ENCODE measurements at regions not wholly inside any gene's neighbourhood (a gene's known extent, or its start where the extent isn't known, plus 50 kb on each side); places are given as distances from the start of the nearest gene placed in this dataset.
"Not testable (repeated sequence)": the region's sequence is repeated elsewhere in the genome, so short reads cannot be mapped to it uniquely, and the experiment has no call there.

DNA sequence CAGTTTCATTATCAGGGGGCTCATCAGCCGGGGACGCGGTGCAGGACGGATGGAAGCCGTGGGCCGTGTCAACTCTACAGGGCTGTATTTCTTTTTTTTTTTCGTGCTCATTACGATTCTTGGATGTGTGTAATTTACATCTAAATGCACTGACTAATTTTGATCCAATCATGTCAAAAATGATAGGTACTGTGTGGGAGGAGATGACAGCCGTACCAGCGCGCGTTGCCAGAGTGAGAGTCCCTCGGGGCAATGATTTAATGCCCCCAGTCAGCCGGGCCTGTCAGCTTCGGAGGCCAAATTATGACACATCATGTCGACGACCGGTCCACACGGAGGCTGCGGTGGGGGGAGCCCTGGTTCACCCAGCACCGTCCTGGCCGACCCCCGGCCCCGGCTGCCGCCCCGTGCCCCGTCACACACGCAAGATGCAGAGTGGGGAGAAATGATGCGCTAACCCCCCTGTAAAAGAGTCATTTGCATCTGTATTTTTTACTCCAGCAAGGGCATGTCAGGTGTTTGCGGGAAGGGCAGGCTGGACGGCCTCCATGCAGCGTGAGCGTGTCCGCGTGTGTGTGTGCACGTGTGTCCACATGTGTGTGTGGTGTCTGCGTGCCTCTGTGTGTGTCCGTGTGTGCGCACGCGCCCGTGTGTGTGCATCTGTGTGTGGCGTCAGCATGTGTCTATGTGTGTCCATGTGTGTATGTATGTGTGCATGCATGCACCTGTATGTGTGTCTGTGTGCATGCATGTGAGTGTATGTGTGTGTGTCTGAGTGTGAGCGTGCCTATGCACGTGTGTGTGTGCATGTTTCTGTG is 74.3 kb upstream of the PPP2R3B start:
- no peak overlapping the region for H3K4me3 ChIP-seq (ENCODE audit: low read length)
- no peak for DNase-seq (ENCODE audit: low read depth, low spot score)

DNA sequence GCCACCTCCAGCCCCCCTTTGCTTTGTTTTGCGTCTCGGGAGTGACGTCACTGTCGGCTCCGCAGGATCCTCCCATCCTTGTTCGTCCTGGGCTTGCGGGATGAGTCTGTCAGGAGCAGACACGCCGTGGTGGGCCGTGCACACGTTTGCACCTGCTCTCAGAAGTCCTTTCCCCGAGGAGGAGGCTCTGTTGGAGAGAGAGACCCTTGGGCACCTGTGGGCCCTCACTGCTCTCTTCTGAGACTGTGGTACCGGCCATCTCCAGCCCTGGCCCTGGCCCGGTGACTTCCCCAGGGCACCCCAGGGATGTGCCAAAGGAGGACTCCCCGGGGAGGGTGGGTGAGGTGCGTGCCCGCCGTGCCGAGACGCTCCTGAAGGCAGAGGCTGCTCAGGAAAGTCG is 76.1 kb upstream of the PPP2R3B start:
- no peak overlapping the region for H3K4me3 ChIP-seq (ENCODE audit: low read length)

DNA sequence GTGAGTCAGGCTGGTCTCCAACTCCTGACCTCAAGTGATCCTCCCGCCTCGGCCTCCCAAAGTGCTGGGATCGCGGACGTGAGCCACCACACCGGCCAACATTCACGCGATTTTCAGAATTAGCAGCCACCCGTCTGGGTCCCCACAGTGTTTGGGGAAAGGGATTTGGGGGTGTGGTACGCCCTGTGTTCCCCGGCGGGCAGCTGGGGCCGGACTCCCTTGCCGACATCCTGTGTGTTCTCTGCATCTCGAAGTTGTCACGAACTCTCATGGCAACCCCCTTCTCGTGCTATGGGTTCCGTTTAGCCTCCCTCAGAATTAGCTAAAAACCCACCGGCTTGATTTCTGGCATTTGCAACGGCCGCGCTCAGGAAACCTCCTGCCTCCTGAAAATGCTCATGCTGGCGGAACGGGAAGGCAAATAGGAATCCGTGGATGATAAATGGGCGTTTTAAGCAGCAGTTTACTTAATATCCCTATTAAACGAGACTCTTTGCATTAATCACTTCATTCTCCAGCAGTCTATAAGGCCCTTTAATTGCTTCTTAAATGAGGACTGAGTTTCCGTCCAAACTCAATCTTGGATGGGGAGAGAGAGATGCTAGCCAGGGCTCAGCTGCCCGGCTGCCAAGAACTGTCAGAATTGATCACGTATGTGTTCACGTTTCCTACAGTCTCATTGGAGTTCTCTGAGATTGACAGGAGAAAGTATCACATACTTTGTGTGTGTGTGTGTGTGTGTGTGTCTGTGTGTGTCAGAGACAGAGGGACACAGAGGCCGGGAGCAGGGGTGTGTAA is 78.9 kb upstream of the PPP2R3B start:
- no peak overlapping the region for H3K4me3 ChIP-seq (ENCODE audit: low read length)
- no peak for DNase-seq (ENCODE audit: low read depth, low spot score)

More for the DNA sequence above, 76.1 kb upstream of the PPP2R3B start:
- DNase-seq (ENCODE audit: low read depth, low spot score) = no peak

DNA sequence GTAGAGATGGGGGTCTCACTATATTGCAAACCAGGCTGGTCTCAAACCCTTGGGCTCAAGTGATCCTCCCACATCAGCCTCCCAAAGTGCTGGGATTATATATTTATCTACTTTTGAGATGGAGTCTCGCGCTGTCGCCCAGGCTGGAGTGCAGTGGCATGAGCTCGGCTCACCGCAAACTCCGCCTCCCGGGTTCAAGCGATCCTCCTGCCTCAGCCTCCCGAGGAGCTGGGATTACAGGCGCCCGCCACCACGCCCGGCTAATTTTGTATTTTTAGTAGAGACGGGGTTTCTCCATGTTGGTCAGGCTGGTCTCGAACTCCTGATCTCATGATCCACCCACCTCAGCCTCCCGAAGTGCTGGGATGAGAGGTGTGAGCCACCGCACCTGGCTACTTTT is 80.1 kb upstream of the PPP2R3B start:
- DNase-seq (ENCODE audit: low read depth, low spot score); H3K4me3 ChIP-seq (ENCODE audit: low read length): not testable (repeated sequence)

DNA sequence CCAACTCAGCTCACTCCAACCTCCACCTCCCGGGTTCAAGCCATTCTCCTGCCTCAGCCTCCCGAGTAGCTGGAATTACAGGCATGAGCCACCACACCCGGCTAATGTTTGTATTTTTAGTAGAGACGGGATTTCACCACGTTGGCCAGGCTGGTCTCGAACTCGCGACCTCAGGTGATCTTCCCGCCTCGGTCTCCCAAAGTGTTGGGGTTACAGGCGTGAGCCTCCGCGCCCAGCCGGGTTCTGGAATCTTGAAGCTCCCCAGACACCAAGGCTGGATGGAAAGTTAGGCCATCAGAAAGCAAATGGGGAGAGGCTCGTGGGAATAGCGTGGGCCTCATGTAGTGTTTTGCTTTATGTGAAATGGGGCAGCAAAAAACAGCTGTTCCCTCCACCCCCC is 81.0 kb upstream of the PPP2R3B start:
- not testable (repeated sequence) for DNase-seq (ENCODE audit: low read depth, low spot score)

DNA sequence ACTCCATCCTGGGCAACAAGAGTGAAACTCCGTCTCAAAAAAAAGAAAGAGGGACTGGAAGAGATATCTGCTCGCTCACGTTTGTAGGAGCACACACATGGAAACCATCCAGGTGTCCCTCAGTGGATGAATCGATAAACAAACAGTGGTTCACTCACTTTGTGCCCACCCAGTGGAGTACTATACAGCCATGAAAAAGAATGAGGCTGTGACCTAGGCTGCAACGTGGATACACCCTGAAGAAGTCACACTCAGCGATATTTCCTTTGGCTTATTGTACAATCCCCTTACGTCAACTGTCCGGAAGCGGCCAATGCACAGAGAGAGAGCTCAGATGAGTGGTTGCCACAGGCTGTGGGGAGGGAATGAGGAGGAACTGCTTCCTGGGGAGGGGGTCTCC is 82.3 kb upstream of the PPP2R3B start:
- no peak for DNase-seq (ENCODE audit: low read depth, low spot score)
- no peak overlapping the region for H3K4me3 ChIP-seq (ENCODE audit: low read length)

More for the DNA sequence above, 81.0 kb upstream of the PPP2R3B start:
- H3K4me3 ChIP-seq (ENCODE audit: low read length) = not testable (repeated sequence)

DNA sequence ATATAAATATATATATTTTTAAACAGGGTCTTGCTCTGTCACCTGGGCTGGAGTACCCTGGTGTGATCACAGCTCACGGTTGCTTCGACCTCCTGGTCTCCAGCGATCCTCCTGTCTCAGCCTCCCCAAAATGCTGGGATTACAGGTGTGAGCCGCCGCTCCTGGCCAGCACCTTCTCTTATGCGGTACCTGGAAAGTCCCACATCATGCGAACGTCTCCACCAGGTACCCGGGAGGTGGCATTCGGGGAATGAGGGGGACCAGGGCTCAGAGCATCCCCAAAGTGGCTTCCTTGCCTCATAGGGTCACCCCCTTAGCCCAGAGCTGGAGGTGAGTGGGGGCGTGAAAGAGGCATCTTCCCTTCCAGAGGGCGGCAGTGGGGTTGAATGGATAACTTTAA is 84.0 kb upstream of the PPP2R3B start:
- DNase-seq (ENCODE audit: low read depth, low spot score) = no peak
- H3K4me3 ChIP-seq (ENCODE audit: low read length) = no peak overlapping the region

DNA sequence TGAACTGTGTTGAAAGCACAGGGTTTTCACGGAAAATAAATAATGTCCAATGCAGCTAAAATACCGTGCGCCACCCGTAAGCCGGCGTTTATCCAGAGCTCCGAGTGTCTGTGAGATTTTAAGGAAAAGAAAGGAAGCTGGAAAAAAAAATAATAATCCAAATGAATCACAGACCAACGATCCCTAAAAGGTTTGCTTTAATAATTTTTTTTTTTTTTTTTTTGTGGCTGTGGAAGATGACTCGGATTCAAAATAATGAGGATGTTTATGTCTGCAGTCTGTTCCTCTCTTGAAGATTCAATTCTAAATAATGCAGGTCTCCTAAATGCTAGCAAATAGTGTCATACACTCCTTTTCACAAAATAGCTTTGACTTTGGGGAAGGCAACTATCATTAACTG is 84.6 kb upstream of the PPP2R3B start:
- DNase-seq (ENCODE audit: low read depth, low spot score) = no peak
- no peak overlapping the region for H3K4me3 ChIP-seq (ENCODE audit: low read length)

DNA sequence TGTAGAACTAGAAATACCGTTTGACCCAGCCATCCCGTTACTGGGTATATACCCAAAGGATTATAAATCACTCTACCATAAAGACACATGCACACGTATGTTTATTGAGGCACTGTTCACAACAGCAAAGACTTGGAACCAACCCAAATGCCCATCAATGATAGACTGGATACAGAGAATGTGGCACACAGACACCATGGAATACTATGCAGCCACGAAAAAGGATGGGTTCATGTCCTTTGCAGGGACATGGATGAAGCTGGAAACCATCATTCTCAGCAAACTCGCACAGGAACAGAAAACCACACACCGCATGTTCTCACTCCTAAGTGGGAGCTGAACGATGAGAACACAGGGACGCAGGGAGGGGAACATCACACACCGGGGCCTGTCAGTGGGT is 85.6 kb upstream of the PPP2R3B start:
- not testable (repeated sequence) for DNase-seq (ENCODE audit: low read depth, low spot score); H3K4me3 ChIP-seq (ENCODE audit: low read length)

DNA sequence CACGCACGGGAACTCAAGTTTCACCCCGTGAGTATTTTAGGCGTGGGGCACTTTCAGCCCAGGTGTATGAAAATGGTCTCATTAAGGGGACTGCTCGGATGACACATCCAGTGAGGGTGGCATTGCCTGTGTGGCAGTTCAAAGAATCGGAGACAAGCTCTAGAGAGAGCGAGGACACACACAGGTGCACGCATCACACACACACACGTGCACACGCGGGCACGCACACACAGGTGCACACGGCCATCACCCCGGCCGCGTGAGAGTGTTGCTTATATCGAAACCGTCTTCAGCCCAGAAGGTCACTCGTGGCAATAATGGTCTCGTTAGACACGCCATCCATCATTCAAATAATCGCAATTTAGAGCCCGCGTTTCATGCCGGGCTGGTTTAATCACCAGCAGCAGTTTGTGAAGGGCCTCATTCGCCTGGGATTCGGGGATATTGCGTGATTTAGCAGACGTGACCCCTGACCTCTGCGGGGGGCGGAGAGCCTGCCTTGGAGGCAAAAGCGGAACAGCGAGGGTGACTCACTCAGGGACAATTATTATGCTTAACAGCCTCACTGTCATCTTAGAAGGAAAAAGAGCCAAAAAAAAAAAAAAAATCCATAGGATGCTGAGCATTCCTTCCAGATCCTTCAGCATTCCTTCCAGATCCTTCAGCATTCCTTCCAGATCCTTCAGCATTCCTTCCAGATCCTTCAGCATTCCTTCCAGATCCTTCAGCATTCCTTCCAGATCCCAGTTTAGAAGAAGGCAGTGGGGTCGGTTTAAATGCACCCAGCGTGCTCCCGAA is 89.4 kb upstream of the PPP2R3B start:
- no peak for DNase-seq (ENCODE audit: low read depth, low spot score)
- no peak overlapping the region for H3K4me3 ChIP-seq (ENCODE audit: low read length)

DNA sequence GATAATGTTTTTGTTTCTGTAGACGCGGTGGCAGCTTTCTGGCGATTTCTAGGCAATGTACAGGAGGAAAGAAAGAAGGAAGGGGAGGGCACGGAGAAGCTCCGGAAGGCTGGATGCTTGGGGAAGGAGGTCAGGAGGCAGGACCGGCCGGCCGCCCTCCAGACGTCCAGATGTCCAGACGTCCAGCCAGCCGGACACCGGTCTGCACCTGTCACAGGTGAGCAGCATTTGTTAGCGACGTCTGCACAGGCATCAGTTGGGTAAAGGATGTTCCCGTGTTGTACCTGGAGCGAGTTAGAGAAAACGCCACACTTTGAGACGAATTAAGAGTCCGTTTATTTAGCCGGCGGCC is 90.0 kb upstream of the PPP2R3B start:
- H3K4me3 ChIP-seq (ENCODE audit: low read length) = no peak overlapping the region
- no peak for DNase-seq (ENCODE audit: low read depth, low spot score)

DNA sequence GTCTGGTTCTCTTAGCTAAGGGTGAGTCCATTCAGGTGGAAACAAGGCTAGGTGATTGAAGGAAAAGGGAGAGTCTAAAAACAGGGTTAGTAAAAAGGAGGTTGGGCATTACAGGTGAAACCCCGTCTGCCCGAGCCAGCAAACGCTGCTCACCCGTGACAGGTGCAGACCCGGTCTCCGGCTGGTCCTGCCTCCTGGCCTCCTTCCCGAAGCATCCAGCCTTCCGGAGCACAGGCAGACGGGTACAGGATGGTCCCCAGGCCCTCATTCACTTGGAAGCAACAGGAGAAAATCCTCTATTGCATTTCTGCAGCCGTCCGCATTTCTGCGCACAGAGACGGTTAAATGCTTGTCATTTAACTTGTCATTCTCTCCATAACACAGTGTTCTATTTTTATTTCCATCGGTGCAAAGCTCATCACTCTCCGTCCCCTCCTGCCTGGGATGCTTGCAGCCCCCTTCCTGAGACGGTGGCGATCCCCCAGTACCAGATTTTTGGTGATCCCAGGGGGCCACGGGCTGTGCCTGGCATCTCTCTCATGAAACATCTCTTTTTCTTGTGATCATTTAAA is 90.8 kb upstream of the PPP2R3B start:
- DNase-seq (ENCODE audit: low read depth, low spot score) = no peak
- no peak overlapping the region for H3K4me3 ChIP-seq (ENCODE audit: low read length)

DNA sequence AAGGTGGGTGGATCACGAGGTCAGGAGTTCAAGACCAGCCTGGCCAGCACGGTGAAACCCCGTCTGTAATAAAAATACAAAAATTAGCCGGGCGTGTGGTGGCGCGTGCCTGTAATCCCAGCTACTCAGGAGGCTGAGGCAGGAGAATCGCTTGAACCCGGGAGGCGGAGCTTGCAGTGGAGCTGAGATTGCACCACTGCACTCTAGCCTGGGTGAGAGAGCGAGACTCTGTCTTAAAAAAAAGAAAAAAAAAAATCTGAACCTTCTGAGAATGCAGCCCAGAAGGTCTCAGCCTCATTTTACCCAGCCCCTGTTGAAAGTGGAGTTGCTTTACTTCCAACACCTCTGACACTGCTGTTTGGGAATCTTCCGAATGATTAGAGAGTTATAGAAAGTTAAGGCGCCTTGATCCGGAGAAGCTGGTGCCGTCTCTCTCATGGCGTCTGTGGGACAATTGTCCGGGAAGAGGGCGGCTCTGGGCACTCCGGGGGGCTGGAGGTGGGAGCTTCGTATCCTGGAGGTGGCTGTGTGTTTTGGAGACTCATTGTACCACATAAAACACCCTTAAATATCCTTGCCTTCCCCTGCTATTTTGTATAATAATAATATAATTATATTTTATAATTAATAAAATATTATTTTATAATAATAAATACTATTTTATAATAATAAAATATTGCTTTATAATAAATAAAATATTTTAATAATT is 92.7 kb upstream of the PPP2R3B start:
- no peak overlapping the region for H3K4me3 ChIP-seq (ENCODE audit: low read length)
- no peak for DNase-seq (ENCODE audit: low read depth, low spot score)

DNA sequence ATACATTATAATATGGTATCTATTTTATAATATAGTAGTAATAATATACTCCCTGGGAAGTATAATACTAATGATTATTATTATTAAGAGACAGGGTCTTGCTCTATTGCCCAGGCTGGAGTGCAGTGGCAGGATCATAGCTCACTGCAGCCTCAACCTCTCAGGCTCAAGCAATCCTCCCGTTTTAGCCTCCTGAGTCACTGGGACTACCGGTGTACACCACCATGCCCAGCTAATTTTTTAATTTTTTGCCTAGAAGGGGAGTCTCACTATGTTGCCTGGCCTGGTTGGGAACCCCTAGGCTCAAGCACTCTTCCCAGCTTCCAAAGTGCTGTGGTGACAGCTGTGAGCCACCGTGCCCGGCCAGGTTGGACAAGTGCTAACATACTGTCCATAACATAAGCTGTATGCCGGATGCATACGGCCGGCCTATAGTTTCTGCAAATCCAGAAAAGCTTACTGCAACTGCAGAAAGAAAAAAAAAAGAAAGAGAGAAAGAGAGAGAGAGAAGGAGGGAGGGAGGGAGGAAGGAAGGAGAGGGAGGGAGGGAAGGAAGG is 94.2 kb upstream of the PPP2R3B start:
- H3K4me3 ChIP-seq (ENCODE audit: low read length) = no peak overlapping the region
- DNase-seq (ENCODE audit: low read depth, low spot score) = no peak

DNA sequence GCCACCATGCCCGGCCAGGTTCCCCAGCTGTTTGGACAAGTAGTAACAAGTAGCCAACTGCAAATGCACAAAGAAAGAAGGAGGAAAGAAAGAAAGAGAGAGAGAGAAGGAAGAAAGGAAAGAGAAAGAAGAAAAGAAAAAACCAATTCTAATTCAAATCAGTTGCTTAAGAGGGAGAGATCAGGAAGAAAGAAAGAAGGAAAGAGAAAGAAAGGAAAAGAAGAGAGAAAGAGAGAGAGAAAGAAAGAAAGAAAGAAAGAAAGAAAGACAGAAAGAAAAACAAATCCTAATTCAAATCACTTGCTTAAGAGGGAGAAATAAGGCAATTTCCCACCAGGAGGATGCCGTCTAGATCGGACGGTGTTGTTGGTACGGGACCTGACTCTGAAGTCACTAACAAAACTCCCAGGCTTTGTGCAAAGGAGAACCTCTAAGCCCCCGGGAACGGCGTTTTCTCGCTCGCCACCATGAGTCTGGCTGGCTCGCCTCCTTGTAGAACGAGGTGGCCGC is 95.5 kb upstream of the PPP2R3B start:
- no peak for DNase-seq (ENCODE audit: low read depth, low spot score)
- H3K4me3 ChIP-seq (ENCODE audit: low read length) = no peak overlapping the region

DNA sequence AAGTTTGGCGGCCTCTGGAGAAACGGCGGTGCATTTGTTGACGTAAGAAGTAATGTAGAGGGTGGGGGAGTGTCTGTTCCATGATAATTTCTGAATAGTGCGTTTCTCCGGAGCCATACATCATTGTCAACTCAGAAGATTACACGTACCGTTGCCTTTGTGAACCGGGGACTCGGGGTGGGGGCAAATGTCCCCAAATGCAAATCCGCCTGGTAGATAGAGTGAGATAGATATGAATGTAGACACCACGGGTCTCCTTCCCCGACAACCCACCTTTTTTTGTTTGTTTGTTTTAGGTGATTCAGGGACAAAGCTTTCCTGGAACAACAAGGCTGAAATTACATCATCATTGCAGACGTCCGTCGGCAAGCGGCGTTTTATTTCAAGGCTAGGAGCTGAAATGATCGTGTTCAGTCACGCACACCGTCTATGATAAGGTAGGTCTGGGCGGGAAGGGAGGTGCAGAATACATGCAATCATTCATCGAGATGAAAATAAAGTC is 96.0 kb upstream of the PPP2R3B start:
- no peak overlapping the region for H3K4me3 ChIP-seq (ENCODE audit: low read length)
- no peak for DNase-seq (ENCODE audit: low read depth, low spot score)

DNA sequence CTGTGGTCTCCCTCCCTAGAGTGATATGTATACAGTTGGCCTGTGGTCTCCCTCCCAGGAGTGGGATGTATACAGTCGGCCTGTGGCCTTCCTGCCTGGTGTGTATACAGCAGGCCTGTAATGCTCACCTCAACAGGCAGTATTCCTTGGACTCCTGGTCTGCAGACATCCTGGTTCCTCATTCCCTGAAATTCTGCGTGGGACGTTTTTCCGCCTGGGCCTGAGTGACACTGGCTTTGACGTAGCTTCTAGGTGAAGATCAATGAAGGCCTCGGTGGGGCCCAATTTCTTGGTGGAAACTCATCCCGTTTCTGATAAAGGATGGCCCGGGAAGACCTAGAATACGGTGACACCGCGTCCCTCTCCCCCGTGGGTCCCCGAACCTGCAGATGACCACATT is 98.7 kb upstream of the PPP2R3B start:
- DNase-seq (ENCODE audit: low read depth, low spot score) = no peak
- no peak overlapping the region for H3K4me3 ChIP-seq (ENCODE audit: low read length)

DNA sequence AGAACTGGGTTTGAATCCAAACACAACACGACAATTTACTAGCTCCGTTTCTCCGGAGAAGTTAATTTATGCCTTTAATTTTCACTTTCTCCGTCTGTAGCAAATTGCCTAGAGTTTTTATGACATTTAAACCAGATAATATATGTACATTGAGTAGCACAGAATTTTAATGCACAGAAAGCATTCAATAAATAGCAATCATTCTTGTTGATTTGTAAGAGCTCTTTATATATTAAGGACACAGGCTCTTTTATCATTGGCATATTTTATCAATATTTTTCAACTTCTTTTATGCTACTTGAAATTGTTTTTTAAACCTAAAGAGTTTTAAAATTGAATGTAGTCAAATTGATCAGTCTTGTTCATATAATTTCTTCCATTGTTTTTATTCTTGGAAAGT is 99.6 kb upstream of the PPP2R3B start:
- no peak overlapping the region for H3K4me3 ChIP-seq (ENCODE audit: low read length)
- DNase-seq (ENCODE audit: low read depth, low spot score) = no peak
